HPDE6-E6E7 (cell line): ENCODE measurements at regions not wholly inside any gene's neighbourhood (a gene's known extent, or its start where the extent isn't known, plus 50 kb on each side); places are given as distances from the start of the nearest gene placed in this dataset.

Experiments
- DNase-seq: peaks from one replicate; pipeline ENCODE4 v3.0.0; 2011; ENCODE audit warnings: missing footprints; ENCODE audit errors: extremely low spot score

DNA sequence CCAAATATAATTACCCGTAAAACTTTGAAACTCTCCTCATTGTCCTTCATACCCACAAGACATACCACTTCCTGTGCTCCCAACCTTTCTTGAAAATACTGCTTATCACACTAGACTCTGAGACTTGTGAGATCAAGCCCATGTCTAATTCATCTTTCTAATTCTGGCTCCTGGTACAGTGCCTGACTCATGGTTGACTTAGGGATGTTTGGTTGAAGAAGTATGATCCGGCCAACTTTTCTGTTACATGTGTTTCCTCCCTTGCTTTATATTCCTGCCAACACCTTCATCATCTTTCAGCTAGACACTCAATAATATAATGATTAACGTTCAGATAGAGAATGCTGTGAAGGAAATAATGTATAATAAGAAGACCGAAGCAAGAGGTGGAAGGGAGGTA, 58.2 kb downstream of the MEX3B start:
- DNase-seq: no peak

DNA sequence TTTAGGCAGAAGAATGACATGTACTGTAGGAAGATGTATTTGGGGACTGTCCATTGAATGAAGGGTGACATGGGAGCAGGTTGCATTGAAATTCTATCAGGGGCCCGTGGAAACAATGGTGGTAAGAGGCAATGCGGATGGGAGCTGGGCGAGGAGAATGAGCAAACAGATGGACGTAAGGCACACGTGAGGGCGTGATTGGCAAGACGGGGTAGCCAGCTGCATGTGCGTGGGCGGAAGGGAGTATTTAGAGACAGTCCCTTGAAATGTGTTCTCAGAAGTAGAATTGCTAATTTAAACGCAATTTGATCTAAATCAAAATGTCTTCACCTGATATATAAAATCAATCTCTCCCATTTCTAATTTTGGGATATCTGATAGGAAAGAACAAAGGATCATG, 62.3 kb downstream of the MEX3B start:
- DNase-seq: no peak

DNA sequence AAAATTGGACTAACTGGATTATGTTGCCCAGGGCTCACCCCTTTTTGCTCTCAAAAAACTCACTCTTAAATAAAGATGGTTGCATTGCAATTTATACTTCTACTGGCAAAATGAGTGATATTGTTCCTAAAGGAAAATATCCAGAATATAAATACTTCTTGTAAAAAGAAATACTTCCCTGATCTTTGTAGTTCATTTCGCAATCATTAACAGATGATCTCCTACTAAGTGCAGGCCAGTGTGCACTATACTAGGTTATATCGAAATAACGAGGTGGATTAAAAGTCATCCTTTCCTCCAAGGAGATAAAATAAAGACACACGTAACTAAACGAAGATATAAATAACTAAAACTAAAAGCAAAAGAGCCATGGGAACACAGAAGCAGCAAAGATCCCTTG, 63.0 kb downstream of the MEX3B start:
- no peak for DNase-seq

DNA sequence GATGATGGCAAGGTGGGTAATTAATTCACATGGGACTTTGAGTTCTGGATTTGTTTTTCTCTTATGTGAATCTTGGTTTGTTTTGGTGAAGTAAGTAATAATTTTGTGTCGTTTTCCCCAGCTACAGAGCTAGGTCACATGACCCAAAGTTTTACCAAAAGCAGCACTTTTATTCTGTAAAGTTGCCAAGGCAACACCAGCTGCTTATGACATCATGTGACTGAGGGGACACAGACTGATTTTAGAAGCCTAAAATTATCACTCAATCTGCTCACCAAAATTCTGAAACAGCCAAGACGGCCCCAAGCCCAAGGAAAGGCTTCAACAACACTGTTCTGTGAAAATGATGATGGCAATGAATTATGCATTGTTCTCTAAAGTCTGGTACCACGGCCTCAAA, 63.9 kb downstream of the MEX3B start:
- DNase-seq: no peak

DNA sequence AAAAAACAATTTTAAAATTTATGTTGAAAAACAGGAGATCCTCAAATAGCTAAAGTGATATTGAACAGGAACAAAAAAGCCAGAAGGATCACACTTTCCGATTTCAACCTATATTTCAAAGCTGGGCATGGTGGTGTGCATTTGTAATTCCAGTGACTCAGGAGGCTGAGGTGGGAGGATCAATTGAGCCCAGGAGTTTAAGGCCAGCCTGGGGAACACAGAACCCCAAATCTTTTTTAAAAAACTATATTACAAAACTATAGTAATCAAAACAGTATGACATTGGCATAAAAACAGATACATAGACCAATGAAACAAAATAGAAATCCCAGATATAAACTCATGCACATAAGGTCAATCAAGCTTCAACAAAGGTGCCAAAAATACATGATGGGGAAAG, 68.4 kb downstream of the MEX3B start:
- DNase-seq: no peak

DNA sequence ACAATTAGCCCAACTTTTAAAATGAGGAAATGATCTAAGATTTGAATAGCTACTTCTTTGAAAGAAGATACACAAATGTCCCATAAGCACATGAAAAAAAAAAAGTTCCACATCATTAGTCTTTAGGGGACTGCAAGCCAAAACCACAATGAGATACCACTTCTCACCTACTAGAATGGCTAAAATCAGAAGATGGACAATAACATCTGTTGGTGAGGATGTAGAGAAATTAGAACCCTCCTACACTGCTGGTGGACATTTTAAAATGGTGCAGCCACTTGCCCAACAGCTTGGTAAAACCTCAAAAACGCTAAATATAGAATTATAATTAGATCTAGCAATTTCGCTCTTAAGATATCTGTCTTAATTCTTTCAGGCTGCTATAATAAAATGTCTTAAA, 77.1 kb downstream of the MEX3B start:
- no peak for DNase-seq

DNA sequence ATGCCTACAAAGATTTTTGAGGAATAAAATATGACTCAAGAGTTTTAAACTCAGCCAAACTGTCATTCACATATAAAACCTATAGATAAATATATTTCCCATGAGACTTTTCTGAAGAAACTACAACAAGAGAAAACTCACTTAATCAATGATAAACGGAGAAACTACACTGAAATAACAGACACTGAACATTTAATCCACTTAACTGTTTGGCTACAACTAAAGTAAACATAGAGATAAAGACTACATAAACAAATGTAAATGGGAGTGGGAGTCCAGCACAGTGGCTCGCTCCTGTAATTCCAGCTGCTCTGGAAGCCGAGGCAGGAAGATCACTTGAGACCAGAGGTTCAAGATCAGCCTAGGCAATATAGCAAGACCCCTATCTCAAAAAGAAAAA, 79.2 kb downstream of the MEX3B start:
- no peak for DNase-seq

DNA sequence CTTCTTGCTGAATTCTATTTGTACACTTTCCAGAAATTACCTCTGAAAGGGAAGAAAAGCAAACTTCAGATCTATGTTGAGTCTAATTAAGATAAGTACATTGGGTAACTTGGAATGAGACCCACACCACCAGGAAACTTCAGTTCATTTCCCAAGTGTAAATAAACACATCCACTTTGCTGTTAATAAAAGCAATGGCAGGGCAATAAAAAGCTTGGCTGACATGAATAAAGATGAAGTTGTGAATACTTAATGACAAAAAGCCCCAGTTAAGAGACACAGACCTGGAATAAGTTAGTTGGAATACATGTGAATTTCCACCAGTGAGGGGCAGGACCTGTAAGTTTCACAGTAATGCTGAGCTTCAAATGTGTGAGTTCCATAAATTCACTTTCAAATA, 83.3 kb downstream of the MEX3B start:
- DNase-seq: no peak

DNA sequence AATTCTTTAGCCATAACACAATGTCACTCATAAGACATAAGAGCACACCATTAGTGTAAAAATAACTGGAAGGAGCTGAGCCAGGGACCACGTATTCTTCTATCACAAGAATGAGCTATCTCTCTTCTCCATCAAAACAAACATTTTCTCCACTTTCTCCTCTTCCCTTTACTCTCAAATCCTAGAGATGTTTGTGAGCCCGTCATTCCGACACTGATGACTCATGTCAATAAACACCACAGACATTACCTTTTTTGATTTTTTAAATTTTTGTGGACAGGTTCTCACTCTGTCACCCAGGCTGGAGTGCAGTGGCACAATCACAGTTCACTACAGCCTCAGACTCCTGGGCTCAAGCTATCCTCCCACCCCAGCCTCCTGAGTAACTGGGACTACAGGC, 86.6 kb downstream of the MEX3B start:
- no peak for DNase-seq

DNA sequence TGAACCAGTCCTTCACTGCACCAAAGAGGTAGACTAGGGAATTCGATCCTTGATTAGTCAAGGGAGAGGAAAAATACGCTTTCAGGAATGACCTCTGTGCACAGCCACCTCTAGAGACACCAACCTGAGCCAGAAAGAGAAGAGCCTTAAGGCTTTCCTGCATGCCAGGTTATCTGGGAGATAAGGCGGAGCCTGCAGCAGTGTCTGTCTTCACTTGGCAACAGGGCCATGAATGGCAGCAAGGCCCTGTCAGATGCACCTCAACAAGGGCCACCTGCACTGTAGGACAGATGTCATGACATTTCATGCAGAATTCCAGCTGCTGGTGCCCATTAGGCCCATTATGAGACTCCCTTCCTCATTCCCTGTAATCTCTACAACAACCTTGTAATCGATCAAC, 88.1 kb downstream of the MEX3B start:
- DNase-seq: no peak

DNA sequence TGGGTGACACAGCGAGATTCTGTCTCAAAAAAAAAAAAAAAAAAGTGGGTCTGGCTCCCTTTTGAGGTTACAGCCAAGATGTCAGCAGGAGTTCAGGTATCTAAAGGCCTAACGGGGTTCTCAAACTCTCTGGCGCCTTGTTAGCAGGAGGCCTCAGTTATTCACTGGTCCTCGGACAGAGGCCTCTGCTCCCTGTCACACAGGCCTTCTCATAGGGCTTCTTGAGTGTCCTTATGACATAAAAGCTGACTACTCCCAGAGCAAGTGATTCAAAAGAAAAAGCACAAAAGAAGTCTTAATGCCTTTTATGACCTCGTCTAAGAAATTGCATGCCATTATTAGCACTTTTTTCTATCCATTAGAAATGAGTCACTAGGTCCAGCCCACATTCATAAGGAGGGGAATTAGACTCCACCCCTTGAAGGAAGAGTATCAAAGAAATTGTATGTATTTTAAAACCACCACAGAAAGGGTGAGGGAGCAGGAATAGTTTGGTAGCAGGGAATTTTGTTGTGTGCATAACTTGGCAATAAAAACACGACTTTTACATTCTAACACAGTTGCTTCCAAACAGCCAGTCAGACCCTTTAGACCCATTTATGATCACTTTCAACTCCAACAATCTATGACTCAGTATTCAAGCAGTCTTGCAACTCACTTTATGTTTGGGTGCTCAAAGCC, 90.3 kb downstream of the MEX3B start:
- no peak for DNase-seq

DNA sequence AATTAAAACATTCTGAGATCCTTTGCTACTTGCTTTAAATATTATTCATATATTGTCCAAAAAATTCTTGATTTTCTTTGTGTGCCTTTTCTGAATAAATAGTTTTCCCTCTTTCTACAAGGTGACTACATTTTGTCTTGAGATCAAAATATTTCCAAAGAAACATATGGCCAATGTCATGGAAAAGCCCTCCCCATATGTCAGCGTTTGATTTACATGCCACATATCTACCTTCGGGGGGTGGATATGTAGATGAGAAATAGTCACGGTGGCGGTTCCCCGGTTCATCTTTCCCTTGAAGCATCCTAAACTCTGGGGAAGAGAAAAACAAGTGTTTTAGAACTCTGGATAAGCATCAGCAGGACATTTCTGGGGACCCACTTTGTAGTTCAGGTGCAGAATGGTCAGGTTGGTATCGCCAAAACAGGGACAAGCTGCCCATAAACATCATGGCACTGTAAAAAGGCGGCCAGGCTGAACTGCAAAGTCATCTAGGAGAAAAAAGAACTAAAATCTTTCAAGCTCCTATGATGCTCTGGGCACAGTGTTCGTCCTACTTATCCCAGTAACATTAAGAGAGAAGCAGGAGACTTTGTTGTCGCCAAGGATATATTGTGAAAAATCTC, 91.5 kb downstream of the MEX3B start:
- DNase-seq: no peak

DNA sequence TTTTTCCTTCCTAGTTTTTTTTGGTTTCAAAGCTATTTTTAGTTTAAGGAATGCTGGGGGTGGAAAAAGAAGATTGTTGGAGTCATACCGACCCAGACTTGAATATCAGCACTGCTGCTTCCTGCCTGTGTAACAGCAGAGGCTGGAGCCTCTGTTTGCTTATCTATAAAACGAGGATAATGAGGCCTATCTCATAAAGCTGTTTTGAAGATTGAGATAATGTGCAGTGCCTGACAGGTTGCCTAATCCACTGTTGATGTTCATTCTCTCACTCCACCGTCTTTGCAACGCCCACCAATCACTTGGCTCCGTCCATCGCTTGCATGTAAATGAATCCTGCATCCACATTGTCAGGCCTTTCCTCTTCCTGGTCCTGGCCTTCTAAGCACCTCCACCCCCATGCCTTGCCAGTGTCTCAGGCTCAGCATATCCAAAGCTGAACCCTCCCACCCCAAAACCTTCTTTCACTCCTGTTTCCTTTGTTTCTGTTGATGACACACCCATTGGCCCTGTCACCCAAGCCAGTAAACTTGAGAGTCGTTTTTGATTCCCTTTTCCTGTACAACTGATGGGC, 94.9 kb downstream of the MEX3B start:
- DNase-seq: no peak

DNA sequence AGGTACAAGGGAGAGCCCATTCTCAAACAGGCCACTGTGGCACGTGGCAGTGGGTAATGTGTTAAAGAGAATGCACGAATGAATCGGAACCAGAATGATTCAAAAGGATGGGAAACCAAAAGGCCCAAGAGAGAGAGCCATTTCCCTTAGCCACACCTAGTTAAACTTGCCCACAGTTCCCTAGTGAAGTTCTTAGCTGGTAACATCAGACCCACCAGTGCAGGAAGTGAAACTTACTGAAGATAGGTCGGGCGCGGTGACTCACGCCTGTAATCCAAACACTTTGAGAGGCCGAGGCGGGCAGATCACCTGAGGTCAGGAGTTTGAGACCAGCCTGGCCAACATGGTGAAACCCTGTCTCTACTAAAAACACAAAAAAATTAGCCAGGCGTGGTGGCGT, 97.1 kb downstream of the MEX3B start:
- no peak for DNase-seq

DNA sequence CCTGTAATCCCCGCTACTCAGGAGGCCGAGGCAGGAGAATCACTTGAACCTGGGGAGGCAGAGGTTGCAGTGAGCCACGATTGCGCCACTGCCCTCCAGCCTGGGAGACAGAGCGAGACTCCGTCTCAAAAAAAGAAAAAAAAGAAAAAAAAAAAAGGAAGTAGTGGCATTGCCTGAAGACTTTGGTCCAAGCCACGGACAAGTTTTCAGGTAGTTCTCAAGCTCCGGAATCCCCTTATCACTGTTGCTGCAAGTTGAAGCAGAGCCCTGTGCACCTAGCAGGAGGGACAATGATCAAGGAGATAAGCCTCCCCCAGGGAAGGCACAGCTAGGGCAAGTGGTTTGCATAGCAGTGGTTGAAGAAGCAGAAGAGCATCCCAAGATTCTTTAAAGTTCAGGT, 97.6 kb downstream of the MEX3B start:
- no peak for DNase-seq

DNA sequence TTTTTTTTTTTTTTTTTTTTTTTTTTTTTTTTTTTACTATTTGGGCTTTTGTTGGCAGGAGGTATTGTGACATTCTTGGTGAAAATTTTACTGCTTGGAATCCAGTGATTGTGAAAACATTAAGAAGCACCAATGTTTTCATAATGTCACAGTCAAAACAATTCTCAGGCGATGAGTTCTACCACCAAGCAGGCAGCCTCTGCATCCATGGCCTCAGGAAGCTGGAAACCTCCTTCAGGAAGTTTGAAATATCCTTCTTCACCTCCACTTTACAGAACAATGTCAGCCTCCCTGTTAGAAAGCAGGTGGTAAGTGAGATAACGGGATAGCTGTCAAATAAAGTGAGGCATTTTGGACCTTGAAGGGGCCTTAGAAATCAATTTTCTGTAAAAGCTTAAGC, 98.3 kb downstream of the MEX3B start:
- DNase-seq: no peak

DNA sequence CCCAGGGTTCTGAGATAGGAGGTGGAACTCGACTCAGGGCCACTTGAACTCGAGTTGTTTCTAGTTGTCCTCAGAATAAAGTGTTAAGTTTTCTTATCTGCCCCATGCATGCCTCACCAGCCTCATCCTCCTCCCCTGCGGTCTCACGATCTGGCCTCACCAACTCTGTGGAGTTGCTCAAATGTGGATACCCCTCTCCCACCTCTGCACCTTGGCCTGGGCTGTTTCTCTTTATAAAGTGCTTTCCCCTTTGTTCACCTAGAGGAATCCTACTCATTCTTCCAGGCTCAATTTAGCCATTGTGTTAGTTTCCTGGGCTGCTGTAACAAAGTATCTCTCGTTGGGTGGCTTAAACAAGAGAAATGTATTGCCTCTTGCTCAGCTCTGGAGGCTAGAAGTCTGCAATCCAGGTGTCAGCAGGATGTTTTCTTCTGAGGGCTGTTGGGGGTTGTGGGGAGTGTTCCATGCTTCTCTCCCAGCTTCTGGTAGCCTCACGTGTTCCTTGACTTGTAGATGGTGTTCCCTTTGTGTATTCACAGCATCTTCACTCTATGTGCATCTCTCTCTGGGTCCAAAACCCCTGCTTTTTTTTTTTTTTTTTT, 100.7 kb downstream of the MEX3B start:
- no peak for DNase-seq

DNA sequence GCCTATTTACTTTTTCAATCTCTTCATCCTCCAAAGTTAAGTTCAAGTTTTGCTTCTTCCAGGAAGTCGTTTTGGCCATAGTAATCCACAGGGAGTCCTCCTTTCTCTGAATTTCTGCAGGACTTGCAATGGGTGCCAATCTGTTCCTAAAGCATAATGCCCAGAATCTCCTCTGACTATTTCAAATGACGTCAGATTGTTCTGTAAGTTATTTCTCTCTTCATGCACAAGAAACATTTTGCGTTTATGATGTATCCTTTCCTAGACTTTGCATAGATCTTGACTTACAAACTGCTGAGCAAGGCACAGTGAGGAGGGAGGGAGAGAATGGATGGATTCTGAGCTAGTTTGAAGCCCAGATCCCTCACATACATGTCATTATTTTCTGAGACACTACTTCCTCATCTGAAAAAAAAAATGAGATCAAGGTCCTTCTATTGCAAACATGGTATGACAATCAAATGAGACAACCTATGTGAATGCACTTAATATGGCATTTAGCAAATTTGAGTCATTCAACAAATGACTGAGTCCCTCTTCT, 103.1 kb downstream of the MEX3B start:
- no peak for DNase-seq

DNA sequence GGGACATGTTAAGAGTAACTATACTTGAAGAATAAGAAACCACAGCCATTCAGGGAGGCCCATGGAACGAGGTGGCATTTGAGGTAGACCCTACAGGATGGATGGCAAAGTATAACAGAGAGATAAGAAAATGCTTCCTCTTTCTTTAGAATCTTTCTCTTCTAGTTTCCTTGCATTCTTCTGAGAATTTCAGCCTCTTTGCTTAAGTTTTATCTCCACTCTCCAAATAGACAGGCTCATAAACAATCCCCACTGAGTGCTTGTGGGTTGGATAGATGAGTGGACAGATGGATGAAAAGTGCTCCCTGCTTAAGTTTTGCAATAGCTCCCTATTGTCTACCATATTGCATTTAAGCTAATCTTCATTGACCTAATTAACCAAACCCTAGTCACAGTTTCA, 103.7 kb downstream of the MEX3B start:
- DNase-seq: no peak

DNA sequence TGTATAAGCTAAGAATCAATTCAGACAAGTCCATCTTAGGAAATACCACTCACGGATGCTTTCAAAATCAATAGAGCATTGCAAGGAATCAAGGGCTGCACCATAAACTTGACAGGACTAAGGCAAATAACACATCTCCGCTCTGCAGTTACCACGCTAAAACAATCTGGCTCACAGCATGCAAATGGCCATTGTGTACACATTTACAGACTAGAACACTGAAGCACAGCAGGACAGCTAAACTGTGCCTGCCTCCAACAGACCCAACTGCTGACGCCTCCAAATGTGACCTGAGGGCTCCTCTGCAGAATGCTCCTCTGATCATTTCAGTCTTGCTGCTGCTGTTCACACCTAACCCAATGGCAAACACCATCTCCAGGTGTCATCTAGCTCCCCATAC, 104.3 kb downstream of the MEX3B start:
- no peak for DNase-seq

DNA sequence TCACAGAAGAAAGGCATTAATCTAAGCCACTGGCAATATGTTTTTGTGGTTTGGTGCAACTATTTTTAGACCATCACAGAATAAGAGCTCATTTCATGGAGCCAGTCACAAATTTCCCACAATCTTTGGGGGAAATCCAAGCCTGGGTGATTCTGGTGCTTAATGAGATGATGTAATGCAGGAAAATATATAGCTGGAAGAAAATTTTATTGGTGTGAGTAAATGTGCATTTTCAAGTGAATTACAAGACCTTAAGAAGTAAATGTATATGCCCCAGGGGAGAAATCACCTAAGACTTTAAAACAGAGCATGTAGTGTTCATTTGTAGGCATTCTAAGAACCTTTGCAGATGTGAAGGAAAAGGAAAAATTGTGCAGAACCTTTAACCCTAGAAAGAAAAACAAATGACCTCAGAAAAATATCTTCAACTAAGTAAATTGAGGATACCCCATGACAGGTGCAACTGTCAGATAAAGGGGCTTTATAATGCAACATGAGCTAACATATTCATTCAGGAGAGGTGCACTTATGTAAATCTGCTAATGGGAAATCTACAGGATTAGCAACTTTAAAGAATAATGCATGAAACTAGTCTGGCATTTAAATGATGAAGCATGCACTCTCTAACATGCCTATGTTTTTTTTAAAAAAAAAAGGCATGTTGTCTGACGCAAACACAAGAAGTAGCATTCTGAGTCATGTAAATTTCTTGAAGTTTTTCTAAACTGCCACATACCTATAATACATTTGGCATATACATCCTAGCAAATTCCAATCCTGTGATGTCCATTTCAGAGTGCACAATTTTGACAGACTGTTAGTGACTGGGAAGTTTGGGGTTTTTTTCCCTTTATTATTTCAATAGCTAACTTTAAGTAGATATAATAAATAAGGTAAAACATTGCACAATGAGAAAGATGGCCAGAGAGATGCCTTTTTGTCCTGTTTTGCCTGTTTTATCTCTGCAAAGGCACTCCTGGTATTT, 105.1 kb downstream of the MEX3B start:
- no peak for DNase-seq
